Esophagus squamous epithelium (tissue), 4 donors: ENCODE measurements at regions not wholly inside any gene's neighbourhood (a gene's known extent, or its start where the extent isn't known, plus 50 kb on each side); places are given as distances from the start of the nearest gene placed in this dataset.

Experiments used
- CTCF ChIP-seq, 6 experiments: fragments of 450-650 bp in 4 of 6; fragments of 200-600 bp in 2 of 6; sonication (generic) in 2 of 6; IDR thresholded peaks; one replicate each; pipeline ENCODE4 v1.5.1; 2016 to 2019; ENCODE audit warnings: antibody characterized with exemption in 6 of 6, mild to moderate bottlenecking in 4 of 6, moderate library complexity in 4 of 6
- POLR2A ChIP-seq, 4 donors: fragments of 450-650 bp; IDR thresholded peaks; one replicate each; pipeline ENCODE4 v1.6.1; 2017; ENCODE audit warnings: antibody characterized with exemption in 4 of 4, mild to moderate bottlenecking in 4 of 4, moderate library complexity in 3 of 4

- no peak for TF ChIP-seq CTCF (IDR thresholded peaks at IDR 0.05)
- no peak for TF ChIP-seq POLR2A (IDR thresholded peaks at IDR 0.05)
Observed at GRCh38 chr3:21934591-21934990, 183.6 kb upstream of the ZNF385D start.
